ENCODE measurements at regions not wholly inside any gene's neighbourhood (a gene's known extent, or its start where the extent isn't known, plus 50 kb on each side); places are given as distances from the start of the nearest gene placed in this dataset.

- Histone ChIP-seq H4K91ac (ENCODE audit: low read length) (no peak overlapping the region), H3K4me3 (ENCODE audit: insufficient read depth in 1 of 2, low read depth in 1 of 2, low read length in 2 of 2) (no peak overlapping the region), H3K14ac (ENCODE audit: low read length in 2 of 2) (no peak overlapping the region), H3K18ac (ENCODE audit: low read depth in 1 of 2, low read length in 2 of 2) (no peak overlapping the region), H2BK15ac (ENCODE audit: low read depth, poor library complexity, severe bottlenecking) (no peak overlapping the region), H2AFZ (ENCODE audit: low read depth, low read length) (no peak overlapping the region), H3K27me3 (ENCODE audit: control insufficient read depth in 1 of 2, insufficient read depth in 1 of 2, low read length in 2 of 2) (peaks cover 14 to 41% of the 10 kb centered on the region in 2 experiments), H4K8ac (ENCODE audit: low read length) (no peak overlapping the region), H3K4me1 (ENCODE audit: control insufficient read depth, insufficient read depth, low read depth, low read length) (no peaks in the 10 kb centered on the region), H3K4ac (ENCODE audit: low read depth in 1 of 2, low read length in 2 of 2) (no peak overlapping the region), H3K9ac (ENCODE audit: low read length) (no peak overlapping the region), H2BK120ac (ENCODE audit: low read depth, low read length) (no peak overlapping the region), H3K23ac (ENCODE audit: low read length in 2 of 2) (no peak overlapping the region), H2BK12ac (ENCODE audit: low read length in 2 of 2) (no peak overlapping the region), H3K36me3 (ENCODE audit: control insufficient read depth in 1 of 2, insufficient read depth in 2 of 2, low read depth in 1 of 2, low read length in 2 of 2) (no peaks in the 10 kb centered on the region), H3K4me2 (ENCODE audit: low read length, poor library complexity, severe bottlenecking) (no peak overlapping the region), H3K9me3 (ENCODE audit: control insufficient read depth, low read length) (no peaks in the 10 kb centered on the region), H2BK5ac (ENCODE audit: low read depth, low read length, poor library complexity, severe bottlenecking) (no peak overlapping the region), H3K79me1 (replicated peaks; ENCODE audit: low read length, poor library complexity, severe bottlenecking) (no peaks in the 10 kb centered on the region), H2AK5ac (ENCODE audit: low read length, severe bottlenecking) (no peak overlapping the region), H3K27ac (ENCODE audit: low read length, poor library complexity, severe bottlenecking) (no peak overlapping the region)
- DNase-seq: no peak
- WGBS: 93% methylated on average over 11 of the region's 11 CpGs
These were observed 345.9 kb downstream of the MIAT start for GRCh38 chr22:27003297-27003696.

GRCh38 chr22:27004434-27004833 is 347.0 kb downstream of the MIAT start:
- H2BK5ac ChIP-seq (ENCODE audit: low read depth, low read length, poor library complexity, severe bottlenecking): no peak overlapping the region
- H3K9me3 ChIP-seq (ENCODE audit: control insufficient read depth, low read length): no peaks in the 10 kb centered on the region
- H3K79me1 ChIP-seq (replicated peaks; ENCODE audit: low read length, poor library complexity, severe bottlenecking): no peaks in the 10 kb centered on the region
- no peak for DNase-seq
- H2BK12ac ChIP-seq (ENCODE audit: low read length in 2 of 2): no peak overlapping the region
- H4K8ac ChIP-seq (ENCODE audit: low read length): no peak overlapping the region
- H2BK120ac ChIP-seq (ENCODE audit: low read depth, low read length): no peak overlapping the region
- H3K4ac ChIP-seq (ENCODE audit: low read depth in 1 of 2, low read length in 2 of 2): no peak overlapping the region
- H2AFZ ChIP-seq (ENCODE audit: low read depth, low read length): no peak overlapping the region
- H3K18ac ChIP-seq (ENCODE audit: low read depth in 1 of 2, low read length in 2 of 2): no peak overlapping the region
- no peak overlapping the region for H2BK15ac ChIP-seq (ENCODE audit: low read depth, poor library complexity, severe bottlenecking)
- no peak overlapping the region for H3K4me2 ChIP-seq (ENCODE audit: low read length, poor library complexity, severe bottlenecking)
- no peak overlapping the region for H3K9ac ChIP-seq (ENCODE audit: low read length)
- H3K23ac ChIP-seq (ENCODE audit: low read length in 2 of 2): no peak overlapping the region
- WGBS: 69% methylated on average over 1 of the region's 1 CpG
- H3K27me3 ChIP-seq (ENCODE audit: control insufficient read depth in 1 of 2, insufficient read depth in 1 of 2, low read length in 2 of 2): peaks cover 12 to 35% of the 10 kb centered on the region in 2 experiments
- no peaks in the 10 kb centered on the region for H3K4me1 ChIP-seq (ENCODE audit: control insufficient read depth, insufficient read depth, low read depth, low read length)
- no peak overlapping the region for H2AK5ac ChIP-seq (ENCODE audit: low read length, severe bottlenecking)
- H4K91ac ChIP-seq (ENCODE audit: low read length): no peak overlapping the region
- H3K27ac ChIP-seq (ENCODE audit: low read length, poor library complexity, severe bottlenecking): no peak overlapping the region
- no peak overlapping the region for H3K14ac ChIP-seq (ENCODE audit: low read length in 2 of 2)
- H3K4me3 ChIP-seq (ENCODE audit: insufficient read depth in 1 of 2, low read depth in 1 of 2, low read length in 2 of 2): no peak overlapping the region
- H3K36me3 ChIP-seq (ENCODE audit: control insufficient read depth in 1 of 2, insufficient read depth in 2 of 2, low read depth in 1 of 2, low read length in 2 of 2): no peaks in the 10 kb centered on the region

- Histone ChIP-seq H2BK120ac (ENCODE audit: low read depth, low read length) (no peak overlapping the region), H3K14ac (ENCODE audit: low read length in 2 of 2) (no peak overlapping the region), H3K18ac (ENCODE audit: low read depth in 1 of 2, low read length in 2 of 2) (no peak overlapping the region), H3K4me1 (ENCODE audit: control insufficient read depth, insufficient read depth, low read depth, low read length) (no peaks in the 10 kb centered on the region), H4K8ac (ENCODE audit: low read length) (no peak overlapping the region), H2BK15ac (ENCODE audit: low read depth, poor library complexity, severe bottlenecking) (no peak overlapping the region), H3K4me3 (ENCODE audit: insufficient read depth in 1 of 2, low read depth in 1 of 2, low read length in 2 of 2) (no peak overlapping the region), H3K4ac (ENCODE audit: low read depth in 1 of 2, low read length in 2 of 2) (no peak overlapping the region), H3K27ac (ENCODE audit: low read length, poor library complexity, severe bottlenecking) (no peak overlapping the region), H3K9me3 (ENCODE audit: control insufficient read depth, low read length) (no peaks in the 10 kb centered on the region), H3K4me2 (ENCODE audit: low read length, poor library complexity, severe bottlenecking) (no peak overlapping the region), H3K79me1 (replicated peaks; ENCODE audit: low read length, poor library complexity, severe bottlenecking) (no peaks in the 10 kb centered on the region), H4K91ac (ENCODE audit: low read length) (no peak overlapping the region), H2BK5ac (ENCODE audit: low read depth, low read length, poor library complexity, severe bottlenecking) (no peak overlapping the region), H3K36me3 (ENCODE audit: control insufficient read depth in 1 of 2, insufficient read depth in 2 of 2, low read depth in 1 of 2, low read length in 2 of 2) (no peaks in the 10 kb centered on the region), H3K9ac (ENCODE audit: low read length) (no peak overlapping the region), H2AFZ (ENCODE audit: low read depth, low read length) (no peak overlapping the region), H3K27me3 (ENCODE audit: control insufficient read depth in 1 of 2, insufficient read depth in 1 of 2, low read length in 2 of 2) (peaks cover 19 to 51% of the 10 kb centered on the region in 2 experiments), H2AK5ac (ENCODE audit: low read length, severe bottlenecking) (no peak overlapping the region), H2BK12ac (ENCODE audit: low read length in 2 of 2) (no peak overlapping the region), H3K23ac (ENCODE audit: low read length in 2 of 2) (no peak overlapping the region)
- DNase-seq: no peak
- 73% methylated on average over 1 of the region's 1 CpG for WGBS
These were observed 351.1 kb downstream of the MIAT start for GRCh38 chr22:27008454-27008853.

- H3K18ac ChIP-seq (ENCODE audit: low read depth in 1 of 2, low read length in 2 of 2): no peak overlapping the region
- H3K23ac ChIP-seq (ENCODE audit: low read length in 2 of 2): no peak overlapping the region
- H2BK5ac ChIP-seq (ENCODE audit: low read depth, low read length, poor library complexity, severe bottlenecking): no peak overlapping the region
- H3K36me3 ChIP-seq (ENCODE audit: control insufficient read depth in 1 of 2, insufficient read depth in 2 of 2, low read depth in 1 of 2, low read length in 2 of 2): no peaks in the 10 kb centered on the region
- H3K79me1 ChIP-seq (replicated peaks; ENCODE audit: low read length, poor library complexity, severe bottlenecking): no peaks in the 10 kb centered on the region
- H3K27me3 ChIP-seq (ENCODE audit: control insufficient read depth in 1 of 2, insufficient read depth in 1 of 2, low read length in 2 of 2): peaks cover 19 to 49% of the 10 kb centered on the region in 2 experiments
- H3K9ac ChIP-seq (ENCODE audit: low read length): no peak overlapping the region
- H3K4me3 ChIP-seq (ENCODE audit: insufficient read depth in 1 of 2, low read depth in 1 of 2, low read length in 2 of 2): no peak overlapping the region
- H3K14ac ChIP-seq (ENCODE audit: low read length in 2 of 2): no peak overlapping the region
- peaks cover 6% of the 10 kb centered on the region for H3K9me3 ChIP-seq (ENCODE audit: control insufficient read depth, low read length)
- no peak overlapping the region for H2BK120ac ChIP-seq (ENCODE audit: low read depth, low read length)
- WGBS: 90% methylated on average over 3 of the region's 3 CpGs
- H2BK15ac ChIP-seq (ENCODE audit: low read depth, poor library complexity, severe bottlenecking): no peak overlapping the region
- no peak overlapping the region for H2AK5ac ChIP-seq (ENCODE audit: low read length, severe bottlenecking)
- no peak overlapping the region for H3K4ac ChIP-seq (ENCODE audit: low read depth in 1 of 2, low read length in 2 of 2)
- no peak overlapping the region for H2AFZ ChIP-seq (ENCODE audit: low read depth, low read length)
- no peak for DNase-seq
- H3K27ac ChIP-seq (ENCODE audit: low read length, poor library complexity, severe bottlenecking): no peak overlapping the region
- H4K8ac ChIP-seq (ENCODE audit: low read length): no peak overlapping the region
- no peak overlapping the region for H3K4me2 ChIP-seq (ENCODE audit: low read length, poor library complexity, severe bottlenecking)
- H3K4me1 ChIP-seq (ENCODE audit: control insufficient read depth, insufficient read depth, low read depth, low read length): no peaks in the 10 kb centered on the region
- no peak overlapping the region for H2BK12ac ChIP-seq (ENCODE audit: low read length in 2 of 2)
- H4K91ac ChIP-seq (ENCODE audit: low read length): no peak overlapping the region
These were observed 353.7 kb downstream of the MIAT start for GRCh38 chr22:27011133-27011532.
